Suprapubic skin (tissue), 4 donors: ENCODE measurements at regions not wholly inside any gene's neighbourhood (a gene's known extent, or its start where the extent isn't known, plus 50 kb on each side); places are given as distances from the start of the nearest gene placed in this dataset.
A peak's percentile ranks its signal among the peaks of the same experiment; 100 is the strongest.

Experiments used
- DNase-seq, 2 donors: peaks; one replicate each; pipeline ENCODE4 v3.0.0-alpha.2; 2019; ENCODE audit warnings: low spot score in 2 of 2
- H3K27ac ChIP-seq: fragments of 200-600 bp; sonication (generic); one replicate; pipeline ENCODE4 v1.5.1; 2019
- H3K27me3 ChIP-seq: fragments of 200-600 bp; sonication (generic); one replicate; pipeline ENCODE4 v1.5.1; 2019
- H3K36me3 ChIP-seq: fragments of 200-600 bp; sonication (generic); one replicate; pipeline ENCODE4 v1.5.1; 2019
- H3K4me1 ChIP-seq: fragments of 200-600 bp; sonication (generic); one replicate; pipeline ENCODE4 v1.5.1; 2019
- H3K4me3 ChIP-seq: fragments of 200-600 bp; sonication (generic); one replicate; pipeline ENCODE4 v1.5.1; 2019; ENCODE audit warnings: mild to moderate bottlenecking
- H3K9me3 ChIP-seq: fragments of 200-600 bp; sonication (generic); one replicate; pipeline ENCODE4 v1.5.1; 2019
- EP300 ChIP-seq: sonication (generic); formaldehyde crosslinking; IDR thresholded peaks from one replicate; pipeline ENCODE4 v1.6.1; 2017; ENCODE audit warnings: antibody characterized with exemption
- POLR2A ChIP-seq, 2 donors: fragments of 450-650 bp; IDR thresholded peaks; one replicate each; pipeline ENCODE4 v1.6.1; 2017; ENCODE audit warnings: antibody characterized with exemption in 2 of 2, mild to moderate bottlenecking in 2 of 2, moderate library complexity in 2 of 2
- POLR2AphosphoS5 ChIP-seq, 3 donors: sonication (generic); formaldehyde crosslinking; IDR thresholded peaks; one replicate each; pipeline ENCODE4 v1.6.1; 2017; ENCODE audit warnings: antibody characterized with exemption in 3 of 3
- WGBS: methylation state at CpG from one replicate; pipeline ENCODE4 v1.1.5; 2018; 5-methylcytosine and 5-hydroxymethylcytosine counted together
- TF ChIP-seq, protein P1 (sequence below), 2 donors: fragments of 200-600 bp in 1 of 2; fragments of 450-650 bp in 1 of 2; sonication (generic) in 1 of 2; IDR thresholded peaks; one replicate each; pipeline ENCODE4 v1.5.1; 2016 to 2019; ENCODE audit warnings: antibody characterized with exemption in 2 of 2, mild to moderate bottlenecking in 1 of 2, moderate library complexity in 1 of 2

DNA sequence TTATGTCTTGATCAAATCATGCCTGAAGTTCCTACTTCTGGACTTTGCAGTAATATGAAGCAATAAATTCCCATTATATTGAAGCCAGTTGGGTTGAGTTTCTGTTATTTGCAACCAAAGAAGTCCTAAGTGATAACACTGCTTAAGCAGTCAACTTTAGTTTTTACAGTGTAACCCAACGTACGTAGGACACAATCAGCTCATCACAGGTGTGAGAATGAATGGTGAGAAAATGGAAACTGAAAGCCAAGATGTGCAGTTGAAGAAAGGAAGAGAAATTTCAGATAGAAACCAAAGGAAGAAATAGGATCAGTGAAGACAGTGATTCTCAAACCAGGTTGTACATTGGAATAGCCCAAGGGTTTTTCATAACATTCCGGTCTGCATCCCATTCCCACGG, 211.4 kb upstream of the ZFP64 start:
- H3K9me3 ChIP-seq: no peaks in the 10 kb centered on the region
- 71% methylated on average over 4 of the region's 4 CpGs for WGBS
- TF ChIP-seq POLR2AphosphoS5 (IDR thresholded peaks at IDR 0.05): no peak
- TF ChIP-seq, protein P1, sequence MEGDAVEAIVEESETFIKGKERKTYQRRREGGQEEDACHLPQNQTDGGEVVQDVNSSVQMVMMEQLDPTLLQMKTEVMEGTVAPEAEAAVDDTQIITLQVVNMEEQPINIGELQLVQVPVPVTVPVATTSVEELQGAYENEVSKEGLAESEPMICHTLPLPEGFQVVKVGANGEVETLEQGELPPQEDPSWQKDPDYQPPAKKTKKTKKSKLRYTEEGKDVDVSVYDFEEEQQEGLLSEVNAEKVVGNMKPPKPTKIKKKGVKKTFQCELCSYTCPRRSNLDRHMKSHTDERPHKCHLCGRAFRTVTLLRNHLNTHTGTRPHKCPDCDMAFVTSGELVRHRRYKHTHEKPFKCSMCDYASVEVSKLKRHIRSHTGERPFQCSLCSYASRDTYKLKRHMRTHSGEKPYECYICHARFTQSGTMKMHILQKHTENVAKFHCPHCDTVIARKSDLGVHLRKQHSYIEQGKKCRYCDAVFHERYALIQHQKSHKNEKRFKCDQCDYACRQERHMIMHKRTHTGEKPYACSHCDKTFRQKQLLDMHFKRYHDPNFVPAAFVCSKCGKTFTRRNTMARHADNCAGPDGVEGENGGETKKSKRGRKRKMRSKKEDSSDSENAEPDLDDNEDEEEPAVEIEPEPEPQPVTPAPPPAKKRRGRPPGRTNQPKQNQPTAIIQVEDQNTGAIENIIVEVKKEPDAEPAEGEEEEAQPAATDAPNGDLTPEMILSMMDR (IDR thresholded peaks at IDR 0.05): no peak
- TF ChIP-seq EP300: no peak
- TF ChIP-seq POLR2A (IDR thresholded peaks at IDR 0.05): no peak
- no peak overlapping the region for H3K4me3 ChIP-seq
- H3K27ac ChIP-seq: no peak overlapping the region
- no peaks in the 10 kb centered on the region for H3K27me3 ChIP-seq
- peaks cover 6% of the 10 kb centered on the region for H3K4me1 ChIP-seq
- H3K36me3 ChIP-seq: no peaks in the 10 kb centered on the region
- DNase-seq: no peak

DNA sequence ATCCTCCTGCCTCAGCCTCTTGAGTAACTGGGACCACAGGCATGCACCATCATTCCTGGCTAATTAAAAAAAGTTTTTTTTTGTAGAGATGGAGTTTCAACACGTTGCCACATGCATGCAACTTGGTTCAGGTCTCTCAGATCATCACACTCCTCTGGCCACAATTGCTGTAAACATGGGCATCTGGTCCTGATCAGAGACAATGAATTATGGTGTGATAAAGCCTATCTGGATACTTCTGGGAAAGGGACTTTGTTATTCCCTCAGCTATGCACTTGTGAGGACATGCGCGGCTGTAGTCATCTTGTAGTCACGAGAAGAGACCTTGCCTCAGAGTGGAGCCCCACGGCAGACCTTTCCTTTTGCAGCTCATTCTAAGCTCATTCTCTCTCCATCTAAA, 210.9 kb upstream of the ZFP64 start:
- H3K4me3 ChIP-seq: no peak overlapping the region
- H3K9me3 ChIP-seq: no peaks in the 10 kb centered on the region
- H3K36me3 ChIP-seq: no peaks in the 10 kb centered on the region
- peak in 1 of 2 donors; percentile 73 for DNase-seq
- H3K27ac ChIP-seq: no peak overlapping the region
- WGBS: 61% methylated on average over 5 of the region's 5 CpGs
- no peaks in the 10 kb centered on the region for H3K27me3 ChIP-seq
- peak in 2 of 3 donors; percentile 18 to 57 for TF ChIP-seq POLR2AphosphoS5 (IDR thresholded peaks at IDR 0.05)
- TF ChIP-seq, protein P1 (IDR thresholded peaks at IDR 0.05): no peak
- H3K4me1 ChIP-seq: peaks cover 6% of the 10 kb centered on the region

DNA sequence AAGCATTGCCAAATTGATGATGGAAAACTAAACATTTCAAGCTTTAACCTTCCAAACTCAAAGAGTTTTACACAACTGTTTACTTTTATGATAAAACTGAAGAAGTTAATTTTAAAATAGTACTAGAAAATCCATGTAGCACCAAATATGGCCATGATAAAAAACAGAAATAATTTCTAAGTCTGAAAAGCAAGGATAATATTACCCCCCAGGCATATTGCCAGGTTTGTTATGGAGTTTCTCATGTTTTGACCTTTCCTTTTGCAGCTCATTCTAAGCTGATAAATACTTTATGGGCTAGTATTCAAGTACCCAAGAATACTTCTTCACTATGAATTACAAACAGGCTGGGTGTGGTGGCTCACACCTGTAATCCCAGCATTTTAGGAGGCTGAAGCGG, 209.9 kb upstream of the ZFP64 start:
- no peak overlapping the region for H3K27ac ChIP-seq
- no peak overlapping the region for H3K4me3 ChIP-seq
- WGBS: 100% methylated on average over 1 of the region's 1 CpG
- TF ChIP-seq, protein P1 (IDR thresholded peaks at IDR 0.05): no peak
- H3K9me3 ChIP-seq: no peaks in the 10 kb centered on the region
- no peaks in the 10 kb centered on the region for H3K36me3 ChIP-seq
- DNase-seq: no peak
- H3K4me1 ChIP-seq: peaks cover 6% of the 10 kb centered on the region
- H3K27me3 ChIP-seq: no peaks in the 10 kb centered on the region

DNA sequence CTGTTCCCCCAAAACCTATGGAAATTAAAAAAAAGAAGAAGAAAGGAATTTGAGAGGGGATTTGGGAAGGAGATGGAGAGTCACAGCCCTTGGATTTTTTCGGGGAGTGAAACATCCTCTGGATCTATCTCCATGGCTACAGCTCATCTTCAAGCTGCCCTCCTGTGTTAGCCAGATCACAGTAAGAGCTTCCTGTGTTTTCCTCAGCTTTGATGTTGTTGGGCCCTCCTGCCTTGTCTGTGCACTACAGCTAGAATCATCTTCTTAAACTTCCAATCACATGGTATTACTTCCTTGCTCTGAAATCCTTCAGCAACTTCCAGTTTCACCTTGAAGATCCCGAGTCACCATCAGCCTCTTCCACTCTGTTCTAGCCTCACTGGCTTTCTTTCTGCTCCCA, 207.8 kb upstream of the ZFP64 start:
- WGBS: 78% methylated on average over 2 of the region's 2 CpGs

DNA sequence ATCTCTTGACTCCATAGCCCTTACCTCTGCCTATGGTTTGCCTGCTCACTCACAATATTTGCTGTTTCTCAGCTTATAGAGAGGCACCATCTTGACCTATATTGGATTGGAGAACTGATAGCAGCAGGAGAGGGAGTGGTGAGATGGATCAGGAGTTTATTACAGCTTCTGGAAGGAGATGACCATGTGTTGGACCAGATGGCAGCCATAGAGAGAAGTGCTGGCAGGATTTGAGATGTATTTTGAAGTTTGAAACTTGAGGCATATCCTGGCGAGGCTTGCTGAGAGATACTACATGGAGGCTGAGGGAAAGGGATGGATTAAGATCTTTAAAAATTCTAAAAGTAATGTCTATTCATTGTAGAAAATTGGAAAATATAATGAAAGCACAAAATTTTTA, 198.0 kb upstream of the ZFP64 start:
- no peak for DNase-seq
- H3K9me3 ChIP-seq: no peaks in the 10 kb centered on the region
- H3K27me3 ChIP-seq: no peaks in the 10 kb centered on the region
- H3K36me3 ChIP-seq: no peaks in the 10 kb centered on the region
- no peak overlapping the region for H3K27ac ChIP-seq
- no peak for TF ChIP-seq POLR2A (IDR thresholded peaks at IDR 0.05)
- TF ChIP-seq, protein P1 (IDR thresholded peaks at IDR 0.05): no peak
- no peak for TF ChIP-seq POLR2AphosphoS5 (IDR thresholded peaks at IDR 0.05)
- no peak for TF ChIP-seq EP300
- H3K4me3 ChIP-seq: no peak overlapping the region
- H3K4me1 ChIP-seq: no peaks in the 10 kb centered on the region
- 91% methylated on average over 1 of the region's 1 CpG for WGBS

More for the DNA sequence above, 207.8 kb upstream of the ZFP64 start:
- Histone ChIP-seq H3K9me3 (no peaks in the 10 kb centered on the region), H3K27ac (no peak overlapping the region), H3K27me3 (no peaks in the 10 kb centered on the region), H3K4me1 (no peaks in the 10 kb centered on the region), H3K4me3 (no peak overlapping the region), H3K36me3 (no peaks in the 10 kb centered on the region)
- no peak for DNase-seq
- TF ChIP-seq POLR2AphosphoS5 (IDR thresholded peaks at IDR 0.05): no peak
- TF ChIP-seq, protein P1 (IDR thresholded peaks at IDR 0.05): no peak
